Osteoblast (primary cell): ENCODE measurements at regions not wholly inside any gene's neighbourhood (a gene's known extent, or its start where the extent isn't known, plus 50 kb on each side); places are given as distances from the start of the nearest gene placed in this dataset.

Experiments used
- DNase-seq: peaks from one replicate; pipeline ENCODE4 v3.0.0; 2011; ENCODE audit warnings: low spot score, mixed read lengths; ENCODE audit not compliant: insufficient read length; ENCODE audit errors: missing footprints
- H2AFZ ChIP-seq: 2 replicates; pipeline ENCODE4 v1.6.0; 2011; ENCODE audit warnings: mild to moderate bottlenecking, low read length
- H3K27ac ChIP-seq: 2 replicates; pipeline ENCODE4 v1.5.1; 2011; ENCODE audit warnings: mild to moderate bottlenecking, low read depth, low read length, moderate library complexity
- H3K27me3 ChIP-seq: 2 replicates; pipeline ENCODE4 v1.6.0; 2012; ENCODE audit warnings: mild to moderate bottlenecking, control low read depth, inconsistent platforms, low read length, moderate library complexity; ENCODE audit not compliant: insufficient read depth
- H3K36me3 ChIP-seq: 2 replicates; pipeline ENCODE4 v1.5.1; 2011; ENCODE audit warnings: mild to moderate bottlenecking, low read length, control low read depth, moderate library complexity; ENCODE audit not compliant: insufficient read depth
- H3K4me1 ChIP-seq: 2 replicates; pipeline ENCODE4 v1.5.1; 2011; ENCODE audit warnings: mild to moderate bottlenecking, low read length, control low read depth, moderate library complexity; ENCODE audit not compliant: insufficient read depth
- H3K4me2 ChIP-seq: 2 replicates; pipeline ENCODE4 v1.6.0; 2011; ENCODE audit warnings: mild to moderate bottlenecking, low read length; ENCODE audit not compliant: insufficient read depth
- H3K4me3 ChIP-seq: fragments of 200-600 bp; sonication (generic); 3 replicates; pipeline ENCODE4 v1.5.1; 2012; ENCODE audit warnings: mild to moderate bottlenecking, low read length, inconsistent platforms; ENCODE audit not compliant: insufficient read depth
- H3K79me2 ChIP-seq: 2 replicates; pipeline ENCODE4 v1.6.0; 2012; ENCODE audit warnings: mild to moderate bottlenecking, low read length, control low read depth, inconsistent platforms; ENCODE audit not compliant: insufficient read depth
- H3K9me3 ChIP-seq: 2 replicates; pipeline ENCODE4 v1.5.1; 2011; ENCODE audit warnings: low read depth, low read length, control low read depth
- H4K20me1 ChIP-seq: 2 replicates; pipeline ENCODE4 v1.6.0; 2012; ENCODE audit warnings: mild to moderate bottlenecking, low read length, control low read depth; ENCODE audit not compliant: insufficient read depth
- TF ChIP-seq, protein P1 (sequence below): IDR thresholded peaks from 2 replicates; pipeline ENCODE4 v1.5.1; 2011; ENCODE audit warnings: mild to moderate bottlenecking, low read depth, low read length, moderate library complexity; ENCODE audit errors: extremely low read depth

DNA sequence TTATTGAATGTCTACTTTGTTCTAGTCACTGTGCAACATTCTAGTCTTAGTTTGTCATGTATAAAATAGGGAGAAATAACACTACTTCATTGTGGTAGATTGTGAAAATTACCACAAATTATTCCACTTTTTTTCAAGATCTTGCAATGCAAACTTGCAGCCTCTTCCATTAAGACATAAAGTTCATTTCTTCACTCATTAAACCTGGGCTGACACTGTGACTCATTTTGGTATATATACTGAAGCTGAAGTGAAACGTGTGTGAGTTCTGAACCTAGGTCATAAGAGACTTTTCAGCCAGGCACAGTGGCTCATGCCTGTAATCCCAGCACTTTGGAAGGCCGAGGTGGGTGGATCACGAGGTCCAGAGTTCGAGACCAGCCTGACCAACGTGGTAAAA, 329.0 kb downstream of the BCKDHB start:
- Histone ChIP-seq H3K27ac (no peak overlapping the region), H3K4me3 (no peak overlapping the region), H3K4me2 (no peak overlapping the region), H3K36me3 (no peaks in the 10 kb centered on the region), H3K79me2 (no peaks in the 10 kb centered on the region), H3K27me3 (no peaks in the 10 kb centered on the region), H3K4me1 (peaks cover 36% of the 10 kb centered on the region), H2AFZ (no peak overlapping the region), H3K9me3 (no peaks in the 10 kb centered on the region), H4K20me1 (no peaks in the 10 kb centered on the region)
- TF ChIP-seq, protein P1, sequence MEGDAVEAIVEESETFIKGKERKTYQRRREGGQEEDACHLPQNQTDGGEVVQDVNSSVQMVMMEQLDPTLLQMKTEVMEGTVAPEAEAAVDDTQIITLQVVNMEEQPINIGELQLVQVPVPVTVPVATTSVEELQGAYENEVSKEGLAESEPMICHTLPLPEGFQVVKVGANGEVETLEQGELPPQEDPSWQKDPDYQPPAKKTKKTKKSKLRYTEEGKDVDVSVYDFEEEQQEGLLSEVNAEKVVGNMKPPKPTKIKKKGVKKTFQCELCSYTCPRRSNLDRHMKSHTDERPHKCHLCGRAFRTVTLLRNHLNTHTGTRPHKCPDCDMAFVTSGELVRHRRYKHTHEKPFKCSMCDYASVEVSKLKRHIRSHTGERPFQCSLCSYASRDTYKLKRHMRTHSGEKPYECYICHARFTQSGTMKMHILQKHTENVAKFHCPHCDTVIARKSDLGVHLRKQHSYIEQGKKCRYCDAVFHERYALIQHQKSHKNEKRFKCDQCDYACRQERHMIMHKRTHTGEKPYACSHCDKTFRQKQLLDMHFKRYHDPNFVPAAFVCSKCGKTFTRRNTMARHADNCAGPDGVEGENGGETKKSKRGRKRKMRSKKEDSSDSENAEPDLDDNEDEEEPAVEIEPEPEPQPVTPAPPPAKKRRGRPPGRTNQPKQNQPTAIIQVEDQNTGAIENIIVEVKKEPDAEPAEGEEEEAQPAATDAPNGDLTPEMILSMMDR, result no peak
- DNase-seq, result no peak

DNA sequence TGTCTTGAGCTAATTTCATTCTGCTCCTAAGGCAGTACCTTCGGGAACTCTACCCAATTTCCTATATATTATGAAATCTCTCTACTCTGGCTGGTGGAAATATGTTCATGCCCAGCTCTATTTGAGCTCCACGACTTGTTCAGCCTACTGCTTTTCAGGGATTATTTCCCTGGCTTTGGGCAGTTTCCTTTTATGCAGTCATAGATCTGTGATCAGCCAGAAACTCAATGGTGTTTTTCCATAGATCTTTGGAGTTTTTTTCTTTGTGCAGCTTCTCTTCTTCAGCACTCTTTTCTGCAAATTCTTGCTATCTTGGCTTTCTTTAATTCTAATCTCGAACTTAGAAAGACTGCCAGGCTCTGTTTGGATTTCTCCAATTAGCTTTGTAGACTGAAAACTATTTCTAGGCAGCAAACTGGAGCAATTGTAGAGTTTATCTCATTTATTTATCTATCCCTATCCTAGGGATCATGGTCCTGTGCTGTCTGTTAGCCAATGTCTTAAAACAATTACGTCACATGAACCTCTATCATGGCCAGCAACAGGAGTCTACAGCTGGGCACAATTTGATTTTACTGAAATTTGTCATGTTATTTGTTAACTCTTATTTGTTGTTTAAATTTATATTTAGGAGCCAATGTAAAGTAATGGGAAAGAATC, 328.4 kb downstream of the BCKDHB start:
- Histone ChIP-seq H3K27me3 (no peaks in the 10 kb centered on the region), H3K27ac (no peak overlapping the region), H4K20me1 (no peaks in the 10 kb centered on the region), H3K9me3 (no peaks in the 10 kb centered on the region), H3K36me3 (no peaks in the 10 kb centered on the region), H3K79me2 (no peaks in the 10 kb centered on the region), H3K4me3 (no peak overlapping the region), H2AFZ (peak overlapping the region; percentile 47), H3K4me2 (no peak overlapping the region), H3K4me1 (peaks cover 36% of the 10 kb centered on the region)
- TF ChIP-seq, protein P1, result no peak
- DNase-seq, result peak; percentile 45

DNA sequence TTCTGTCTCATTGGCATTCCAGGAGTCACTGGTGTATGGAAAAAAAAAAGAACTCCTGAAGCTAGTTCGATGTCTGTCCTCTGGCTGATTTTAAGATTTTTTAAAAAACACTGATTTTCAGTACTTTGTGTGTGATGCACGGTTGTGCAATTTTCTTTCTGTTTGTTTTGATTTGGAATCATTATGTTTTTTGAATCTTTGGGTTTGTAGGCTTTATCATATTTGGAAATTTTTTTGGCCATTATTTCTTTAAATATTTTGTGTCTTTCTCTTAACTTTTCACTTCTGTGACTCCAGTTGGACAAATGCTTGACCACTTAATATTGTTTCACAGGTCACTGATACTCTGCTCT, 327.2 kb downstream of the BCKDHB start:
- Histone ChIP-seq H3K27me3 (no peaks in the 10 kb centered on the region), H3K4me2 (peak overlapping the region; percentile 49), H3K36me3 (no peaks in the 10 kb centered on the region), H3K79me2 (no peaks in the 10 kb centered on the region), H2AFZ (peak overlapping the region; percentile 80), H3K9me3 (no peaks in the 10 kb centered on the region), H3K4me1 (peaks cover 27% of the 10 kb centered on the region), H3K27ac (peak overlapping the region; percentile 39), H3K4me3 (peak overlapping the region; percentile 16), H4K20me1 (no peaks in the 10 kb centered on the region)
- TF ChIP-seq, protein P1, result no peak
- DNase-seq, result no peak

DNA sequence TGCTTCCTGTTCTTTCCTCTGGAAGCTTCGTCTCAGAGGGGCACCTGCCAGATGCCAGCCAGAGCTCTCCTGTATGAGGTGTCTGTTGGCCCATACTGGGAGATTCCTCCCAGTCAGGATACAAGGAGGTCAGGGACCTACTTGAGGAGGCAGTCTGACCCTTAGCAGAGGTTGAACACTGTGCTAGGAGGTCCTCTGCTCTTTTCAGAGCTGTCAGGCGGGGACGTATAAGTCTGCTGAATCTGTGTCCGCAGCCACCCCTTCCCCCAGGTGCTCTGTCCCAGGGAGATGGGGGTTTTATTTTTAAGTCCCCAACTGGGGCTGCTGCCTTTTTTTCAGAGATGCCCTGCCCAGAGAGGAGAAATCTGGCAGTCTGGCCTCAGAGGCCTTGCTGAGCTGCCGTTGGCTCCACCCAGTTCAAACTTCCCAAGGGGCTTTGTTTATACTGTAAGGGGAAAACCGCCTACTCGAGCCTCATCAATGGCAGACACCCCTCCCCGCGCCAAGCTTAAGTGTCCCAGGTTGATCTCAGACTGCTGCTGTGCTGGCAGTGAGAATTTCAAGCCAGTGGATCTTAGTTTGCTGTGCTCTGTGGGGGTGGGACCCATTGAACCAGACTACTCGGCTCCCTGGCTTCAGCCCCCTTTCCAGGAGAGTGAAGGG, 326.7 kb downstream of the BCKDHB start:
- H3K27me3 ChIP-seq, result no peaks in the 10 kb centered on the region
- peak overlapping the region; percentile 80 for H2AFZ ChIP-seq
- H3K4me3 ChIP-seq, result peak overlapping the region; percentile 16
- no peak for DNase-seq
- no peaks in the 10 kb centered on the region for H3K9me3 ChIP-seq
- no peaks in the 10 kb centered on the region for H3K36me3 ChIP-seq
- H3K4me1 ChIP-seq, result peaks cover 22% of the 10 kb centered on the region
- peak overlapping the region; percentile 39 for H3K27ac ChIP-seq
- peak overlapping the region; percentile 49 for H3K4me2 ChIP-seq
- TF ChIP-seq, protein P1, result no peak
- no peaks in the 10 kb centered on the region for H3K79me2 ChIP-seq
- no peaks in the 10 kb centered on the region for H4K20me1 ChIP-seq
